OCI-LY3 (cell line): ENCODE measurements at regions not wholly inside any gene's neighbourhood (a gene's known extent, or its start where the extent isn't known, plus 50 kb on each side); places are given as distances from the start of the nearest gene placed in this dataset.

ENCODE experiments used
- H2AFZ ChIP-seq: fragments of 200-600, 300-600 bp; shearing (Covaris generic); 2 replicates; pipeline ENCODE4 v1.6.0; 2014; ENCODE audit warnings: antibody characterized with exemption, low read depth, low read length
- H3K27ac ChIP-seq: fragments of 200-600, 300-600 bp; sonication (generic); 2 replicates; pipeline ENCODE4 v1.5.1; 2014; ENCODE audit warnings: mild to moderate bottlenecking, low read length, moderate library complexity, mixed read lengths
- H3K27me3 ChIP-seq: fragments of 200-600, 300-600 bp; sonication (generic); 2 replicates; pipeline ENCODE4 v1.6.1; 2014; ENCODE audit warnings: low read depth, low read length, mixed read lengths
- H3K36me3 ChIP-seq: fragments of 200-600, 300-600 bp; sonication (generic); replicated peaks from 2 replicates; pipeline ENCODE3; 2014; ENCODE audit warnings: low read depth, low read length, mixed read lengths
- H3K4me1 ChIP-seq: fragments of 300-600, 200-600 bp; sonication (generic); 2 replicates; pipeline ENCODE4 v1.6.1; 2014; ENCODE audit warnings: low read length, mixed read lengths
- H3K4me2 ChIP-seq: fragments of 200-600, 300-600 bp; sonication (generic); 2 replicates; pipeline ENCODE4 v1.6.1; 2014; ENCODE audit warnings: low read length, mixed read lengths
- H3K4me3 ChIP-seq: fragments of 300-600, 200-600 bp; sonication (generic); 2 replicates; pipeline ENCODE4 v1.5.1; 2014; ENCODE audit warnings: antibody characterized with exemption, mild to moderate bottlenecking, low read length, moderate library complexity
- H3K79me2 ChIP-seq: fragments of 300-600, 200-600 bp; shearing (Covaris generic); 2 replicates; pipeline ENCODE4 v1.6.1; 2014; ENCODE audit warnings: mild to moderate bottlenecking, low read length, mixed read lengths
- H3K9ac ChIP-seq: fragments of 300-600, 200-600 bp; shearing (Covaris generic); 2 replicates; pipeline ENCODE4 v1.6.0; 2014; ENCODE audit warnings: mild to moderate bottlenecking, low read length, moderate library complexity
- H3K9me3 ChIP-seq: fragments of 200-600, 300-600 bp; shearing (Covaris generic); 2 replicates; pipeline ENCODE4 v1.6.1; 2014; ENCODE audit warnings: low read length, mixed read lengths; ENCODE audit not compliant: insufficient read depth
- H4K20me1 ChIP-seq: fragments of 200-600, 300-600 bp; sonication (generic); 2 replicates; pipeline ENCODE4 v1.6.1; 2016; ENCODE audit warnings: low read length, mixed read lengths; ENCODE audit not compliant: insufficient read depth
- CTCF ChIP-seq: fragments of 200-600, 300-600 bp; sonication (generic); IDR thresholded peaks from 2 replicates; pipeline ENCODE4 v1.5.1; 2014; ENCODE audit warnings: antibody characterized with exemption, low read length, low read depth
- EZH2phosphoT487 ChIP-seq: fragments of 200-600 bp; shearing (Covaris generic); IDR thresholded peaks from 2 replicates; pipeline ENCODE4 v1.6.1; 2018; ENCODE audit warnings: antibody characterized with exemption, mixed run types, low read depth

- no peaks in the 10 kb centered on the region for H3K9me3 ChIP-seq
- H3K4me2 ChIP-seq: no peak overlapping the region
- no peaks in the 10 kb centered on the region for H3K27me3 ChIP-seq
- no peaks in the 10 kb centered on the region for H3K36me3 ChIP-seq
- no peak overlapping the region for H3K27ac ChIP-seq
- H2AFZ ChIP-seq: no peak overlapping the region
- no peaks in the 10 kb centered on the region for H3K4me1 ChIP-seq
- no peak for TF ChIP-seq CTCF
- TF ChIP-seq EZH2phosphoT487: no peak
- no peaks in the 10 kb centered on the region for H4K20me1 ChIP-seq
- no peaks in the 10 kb centered on the region for H3K79me2 ChIP-seq
- no peak overlapping the region for H3K9ac ChIP-seq
- no peak overlapping the region for H3K4me3 ChIP-seq
Measured at GRCh38 chr2:147425437-147426029, 419.3 kb upstream of the ACVR2A start.

- Histone ChIP-seq H3K9ac (no peak overlapping the region), H3K9me3 (no peaks in the 10 kb centered on the region), H2AFZ (no peak overlapping the region), H3K27ac (no peak overlapping the region), H3K27me3 (no peaks in the 10 kb centered on the region), H3K4me3 (no peak overlapping the region), H3K4me2 (no peak overlapping the region), H3K79me2 (no peaks in the 10 kb centered on the region), H3K4me1 (no peaks in the 10 kb centered on the region), H4K20me1 (no peaks in the 10 kb centered on the region), H3K36me3 (no peaks in the 10 kb centered on the region)
- TF ChIP-seq EZH2phosphoT487 (no peak), CTCF (no peak)
Measured at GRCh38 chr2:147424766-147425165, 420.1 kb upstream of the ACVR2A start.

GRCh38 chr2:147420947-147421675 lies 423.7 kb upstream of the ACVR2A start:
- no peaks in the 10 kb centered on the region for H3K27me3 ChIP-seq
- peaks cover 14% of the 10 kb centered on the region for H3K4me1 ChIP-seq
- H3K36me3 ChIP-seq: no peaks in the 10 kb centered on the region
- TF ChIP-seq CTCF (no peak), EZH2phosphoT487 (no peak)
- no peaks in the 10 kb centered on the region for H3K9me3 ChIP-seq
- H4K20me1 ChIP-seq: no peaks in the 10 kb centered on the region
- no peak overlapping the region for H3K4me3 ChIP-seq
- H2AFZ ChIP-seq: no peak overlapping the region
- no peak overlapping the region for H3K27ac ChIP-seq
- H3K79me2 ChIP-seq: no peaks in the 10 kb centered on the region
- no peak overlapping the region for H3K4me2 ChIP-seq
- H3K9ac ChIP-seq: no peak overlapping the region

GRCh38 chr2:147420517-147420916 lies 424.3 kb upstream of the ACVR2A start:
- no peaks in the 10 kb centered on the region for H3K27me3 ChIP-seq
- H3K27ac ChIP-seq: no peak overlapping the region
- no peak for TF ChIP-seq CTCF
- TF ChIP-seq EZH2phosphoT487: no peak
- no peak overlapping the region for H3K4me2 ChIP-seq
- no peaks in the 10 kb centered on the region for H3K36me3 ChIP-seq
- no peak overlapping the region for H3K4me3 ChIP-seq
- no peaks in the 10 kb centered on the region for H3K9me3 ChIP-seq
- H3K4me1 ChIP-seq: peaks cover 19% of the 10 kb centered on the region
- H3K9ac ChIP-seq: no peak overlapping the region
- no peaks in the 10 kb centered on the region for H3K79me2 ChIP-seq
- no peak overlapping the region for H2AFZ ChIP-seq
- H4K20me1 ChIP-seq: no peaks in the 10 kb centered on the region
